NCI-H2171 (cell line): ENCODE measurements at regions not wholly inside any gene's neighbourhood (a gene's known extent, or its start where the extent isn't known, plus 50 kb on each side); places are given as distances from the start of the nearest gene placed in this dataset.

Experiments used
- DNase-seq: peaks from one replicate; lab custom pipeline; 2025; lab: John Stamatoyannopoulos, UW

- no peak for DNase-seq
These were observed 334.9 kb upstream of the DDX53 start for GRCh38 chrX:22664826-22665225.

GRCh38 chrX:22665818-22666217 is 333.9 kb upstream of the DDX53 start:
- no peak for DNase-seq

- DNase-seq: no peak
These were observed 333.3 kb upstream of the DDX53 start for GRCh38 chrX:22666441-22666840.

GRCh38 chrX:22674932-22675331 is 324.8 kb upstream of the DDX53 start:
- no peak for DNase-seq

GRCh38 chrX:22686138-22686541 is 313.6 kb upstream of the DDX53 start:
- DNase-seq: peak; percentile 42

- no peak for DNase-seq
These were observed 310.5 kb upstream of the DDX53 start for GRCh38 chrX:22689290-22689689.

- no peak for DNase-seq
These were observed 309.6 kb upstream of the DDX53 start for GRCh38 chrX:22690116-22690515.

GRCh38 chrX:22691966-22692565 is 307.7 kb upstream of the DDX53 start:
- no peak for DNase-seq

GRCh38 chrX:22698151-22698550 is 301.6 kb upstream of the DDX53 start:
- no peak for DNase-seq

- no peak for DNase-seq
These were observed 300.1 kb upstream of the DDX53 start for GRCh38 chrX:22699581-22700091.

GRCh38 chrX:22712942-22713341 is 286.8 kb upstream of the DDX53 start:
- no peak for DNase-seq

- no peak for DNase-seq
These were observed 269.2 kb upstream of the DDX53 start for GRCh38 chrX:22730542-22730941.

GRCh38 chrX:22737541-22737940 is 262.2 kb upstream of the DDX53 start:
- no peak for DNase-seq

GRCh38 chrX:22739276-22739675 is 260.5 kb upstream of the DDX53 start:
- no peak for DNase-seq

- DNase-seq: no peak
These were observed 258.9 kb upstream of the DDX53 start for GRCh38 chrX:22740836-22741235.

- DNase-seq: no peak
These were observed 257.6 kb upstream of the DDX53 start for GRCh38 chrX:22742174-22742573.

GRCh38 chrX:22746081-22746480 is 253.7 kb upstream of the DDX53 start:
- no peak for DNase-seq

GRCh38 chrX:22748093-22748999 is 251.4 kb upstream of the DDX53 start:
- DNase-seq: no peak

- DNase-seq: no peak
These were observed 240.8 kb upstream of the DDX53 start for GRCh38 chrX:22758807-22759481.

GRCh38 chrX:22760513-22761057 is 239.2 kb upstream of the DDX53 start:
- DNase-seq: no peak

- DNase-seq: no peak
These were observed 211.5 kb upstream of the DDX53 start for GRCh38 chrX:22788221-22788620.

- no peak for DNase-seq
These were observed 204.1 kb upstream of the DDX53 start for GRCh38 chrX:22795671-22796070.
